Fibroblast of skin of left biceps (primary cell): ENCODE measurements at regions not wholly inside any gene's neighbourhood (a gene's known extent, or its start where the extent isn't known, plus 50 kb on each side); places are given as distances from the start of the nearest gene placed in this dataset.
A peak's percentile ranks its signal among the peaks of the same experiment; 100 is the strongest.
"Not testable (repeated sequence)": the region's sequence is repeated elsewhere in the genome, so short reads cannot be mapped to it uniquely, and the experiment has no call there.

ENCODE experiments used
- DNase-seq, 2 experiments: peaks; one replicate each; pipeline ENCODE4 v3.0.0-alpha.2; 2013; ENCODE audit warnings: low read depth in 2 of 2

DNA sequence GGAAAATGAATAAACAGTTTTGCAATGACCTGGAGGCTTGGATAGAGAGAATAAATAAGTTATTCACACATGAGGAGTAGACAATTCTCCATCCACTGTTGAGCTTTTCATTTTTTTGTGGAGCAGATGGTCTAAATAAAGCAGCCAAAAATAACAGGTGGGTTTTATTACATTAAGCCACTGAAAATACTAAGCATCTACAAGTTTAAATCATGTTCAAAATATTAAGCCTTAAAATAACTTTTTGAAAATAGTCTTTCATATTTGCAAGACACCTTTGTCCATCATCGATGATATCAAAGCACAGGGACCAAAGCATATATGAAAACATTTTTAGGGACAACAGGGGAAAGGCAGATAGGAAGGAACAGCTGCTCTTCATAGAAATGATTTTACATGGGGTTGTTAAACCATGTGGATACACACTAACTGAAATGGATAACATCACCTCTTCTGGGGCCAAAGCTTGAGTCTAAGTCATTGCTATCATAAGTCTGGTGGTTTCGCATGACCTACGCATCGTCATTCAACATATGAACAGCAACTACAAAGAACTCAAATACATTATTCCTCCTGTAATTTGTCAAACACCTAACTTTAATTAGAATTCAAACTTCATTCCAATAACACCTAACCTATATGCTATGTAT lies 197.6 kb upstream of the CHST9 start:
- DNase-seq, result no peak

- peak; percentile 28 to 33 for DNase-seq
Observed at GRCh38 chr18:27378431-27379095, 193.5 kb upstream of the CHST9 start.

DNA sequence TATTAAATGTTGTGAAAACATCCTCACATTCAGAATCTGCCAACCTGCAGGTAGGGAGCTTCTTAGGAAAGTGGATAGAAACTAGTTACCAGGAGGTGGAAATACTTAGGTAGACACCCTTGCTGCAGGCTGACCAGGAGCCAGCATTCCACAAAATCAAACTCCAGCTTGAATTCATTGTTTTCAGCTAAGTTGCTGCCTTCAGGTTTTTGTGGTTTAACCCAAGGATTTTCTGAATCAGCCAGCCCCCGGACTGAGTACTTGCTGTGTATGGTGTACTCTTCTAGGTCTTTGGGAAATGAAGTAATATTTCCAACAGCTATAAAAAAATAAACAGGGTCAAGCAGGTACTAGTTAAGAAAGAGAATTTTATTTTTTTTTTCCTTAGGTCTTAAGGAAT lies 192.1 kb upstream of the CHST9 start:
- DNase-seq, result peak; percentile 4 to 8

GRCh38 chr18:27372386-27372785 lies 187.3 kb upstream of the CHST9 start:
- no peak for DNase-seq

GRCh38 chr18:27366665-27367064 lies 181.6 kb upstream of the CHST9 start:
- no peak for DNase-seq

DNA sequence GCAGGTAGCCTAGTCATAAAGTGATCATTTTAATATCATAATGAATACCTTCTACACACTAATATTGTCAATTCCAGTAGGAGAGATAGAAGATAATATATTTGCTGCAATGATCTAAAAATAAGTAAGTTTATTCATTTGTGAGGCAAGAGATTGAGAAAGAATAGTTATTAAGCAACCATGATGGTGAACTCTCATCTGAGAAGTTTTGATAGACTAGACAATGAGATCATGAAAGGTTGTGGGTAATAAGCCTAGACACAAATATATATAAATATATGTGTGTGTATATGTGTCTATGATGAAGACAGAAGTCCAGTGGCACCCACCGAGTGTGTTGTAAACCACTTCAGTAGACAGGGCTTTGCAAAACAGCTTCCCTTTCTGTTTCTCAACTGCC lies 181.0 kb upstream of the CHST9 start:
- no peak for DNase-seq

- DNase-seq, result peak in 1 of 2 experiments; percentile 2
Observed at GRCh38 chr18:27363872-27364271, 178.8 kb upstream of the CHST9 start.

DNA sequence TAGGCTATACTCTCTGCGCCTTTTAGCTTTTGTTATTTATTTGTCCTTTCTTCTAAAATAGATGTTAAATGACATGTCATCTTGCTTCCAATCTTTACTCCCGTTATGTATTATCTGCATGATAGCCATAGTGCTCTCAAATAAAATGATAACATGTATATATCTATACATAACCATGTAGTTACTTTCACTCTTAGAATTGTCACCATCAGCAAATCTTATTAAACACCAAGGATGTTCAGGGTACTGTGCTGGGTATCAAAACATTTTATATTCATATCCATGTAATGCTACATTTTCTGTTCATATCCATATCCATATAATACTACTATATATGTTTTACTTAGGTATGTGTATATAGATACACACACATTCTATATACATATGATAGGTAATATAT lies 176.4 kb upstream of the CHST9 start:
- DNase-seq, result no peak

- DNase-seq, result no peak
Observed at GRCh38 chr18:27355308-27355707, 170.2 kb upstream of the CHST9 start.

DNA sequence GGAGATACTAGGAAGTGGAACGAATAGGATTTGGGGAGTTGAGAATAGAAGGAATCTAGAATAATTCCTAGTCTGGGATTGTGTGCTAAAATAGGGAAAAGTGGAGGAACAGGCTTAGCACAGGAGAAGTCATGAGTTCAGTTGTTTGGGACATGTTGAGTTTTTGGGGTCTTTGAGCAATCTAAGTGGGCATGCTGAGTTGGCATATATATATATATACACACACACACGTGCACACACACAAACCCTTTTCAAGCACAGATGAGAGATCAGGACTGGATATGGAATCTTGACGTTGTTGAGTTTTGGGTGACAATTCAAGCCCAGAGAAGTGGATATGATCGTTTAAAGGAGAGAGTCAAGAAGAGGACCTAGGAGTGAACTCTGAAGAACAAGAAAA lies 168.2 kb upstream of the CHST9 start:
- DNase-seq, result no peak

GRCh38 chr18:27349284-27349882 lies 164.3 kb upstream of the CHST9 start:
- no peak for DNase-seq

- DNase-seq, result no peak
Observed at GRCh38 chr18:27331606-27332005, 146.5 kb upstream of the CHST9 start.

- DNase-seq, result no peak
Observed at GRCh38 chr18:27314996-27315395, 129.9 kb upstream of the CHST9 start.

- DNase-seq, result no peak
Observed at GRCh38 chr18:27313678-27314077, 128.6 kb upstream of the CHST9 start.

DNA sequence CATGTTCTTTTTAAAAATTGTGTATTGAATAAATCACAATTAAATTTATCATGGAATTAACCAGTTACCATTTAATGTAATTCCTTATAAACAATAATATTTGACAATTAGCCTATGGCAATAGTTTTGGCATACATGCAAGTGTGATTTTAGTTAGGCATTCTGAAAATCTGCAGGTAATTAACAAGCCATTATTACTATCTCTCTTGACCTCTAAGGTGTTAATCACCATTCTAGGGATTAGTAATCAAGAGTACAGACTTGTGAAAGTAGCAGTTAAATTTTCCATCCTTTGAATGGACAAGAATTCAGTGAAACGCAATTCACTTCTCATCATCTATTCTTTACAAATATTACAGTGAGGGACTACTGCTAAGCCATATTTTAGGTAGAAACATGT lies 127.7 kb upstream of the CHST9 start:
- DNase-seq, result no peak

DNA sequence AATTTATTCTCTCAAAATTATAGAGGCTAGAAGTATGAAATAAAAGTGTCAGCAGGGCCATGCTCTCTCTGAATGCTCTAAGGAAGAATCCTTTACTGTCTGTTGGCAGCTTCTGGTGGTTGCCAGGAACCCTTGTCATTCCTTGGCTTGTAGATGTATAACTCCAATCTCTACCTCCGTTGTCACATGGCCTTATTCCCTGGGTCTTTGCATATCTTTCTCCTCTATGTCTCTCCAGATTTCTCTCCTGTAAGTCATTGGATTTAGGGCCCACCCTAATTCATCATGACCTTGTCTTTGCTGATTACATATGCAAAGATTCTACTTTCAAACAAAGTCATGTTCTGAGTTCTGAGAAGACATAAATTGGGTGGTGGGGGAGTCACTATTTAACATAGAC lies 127.0 kb upstream of the CHST9 start:
- no peak for DNase-seq

DNA sequence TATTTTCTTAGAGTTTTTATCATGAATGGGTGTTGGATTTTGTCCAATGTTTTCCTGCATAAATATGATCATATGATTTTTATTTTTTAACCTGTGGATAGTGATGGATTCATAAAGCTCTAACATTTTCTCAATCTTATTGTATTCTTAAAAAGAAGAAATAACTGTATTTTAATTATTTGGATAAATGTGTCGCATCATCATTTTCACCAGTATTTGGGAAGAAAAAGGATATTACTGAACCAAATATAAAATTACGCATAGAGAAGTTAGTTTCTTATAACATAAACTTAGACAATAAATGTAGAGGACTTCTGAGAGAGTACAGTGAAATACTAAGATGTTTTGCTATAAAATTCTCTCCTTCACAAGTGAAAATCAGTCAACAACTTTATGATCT lies 126.0 kb upstream of the CHST9 start:
- no peak for DNase-seq

GRCh38 chr18:27301615-27302378 lies 116.7 kb upstream of the CHST9 start:
- DNase-seq, result no peak

DNA sequence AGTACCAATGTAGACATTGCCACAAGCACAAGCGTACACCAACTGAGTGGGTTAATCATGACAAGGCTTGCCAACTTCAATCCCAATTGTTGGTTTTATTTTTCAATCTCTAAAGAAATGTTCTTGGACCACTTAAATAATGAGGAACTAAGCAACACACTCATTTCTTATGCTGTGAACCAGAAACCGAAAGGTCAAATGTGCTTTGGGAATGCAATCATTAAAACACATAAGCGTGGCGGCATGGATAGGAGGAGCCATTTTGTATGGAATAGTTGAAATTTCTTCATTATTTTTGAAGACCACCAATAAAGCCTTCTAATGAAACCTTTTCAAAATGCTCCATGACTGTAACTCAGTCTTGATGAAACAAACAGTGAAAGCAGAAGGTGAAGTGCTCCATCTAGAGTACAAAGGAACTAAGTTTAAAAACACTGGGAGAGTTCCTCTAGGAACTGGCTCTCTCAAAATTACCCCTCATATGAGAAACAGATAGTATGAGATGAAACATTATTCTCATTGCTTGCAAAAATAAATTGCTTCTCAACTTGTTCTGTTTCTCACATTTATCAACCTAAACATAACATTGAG lies 113.2 kb upstream of the CHST9 start:
- no peak for DNase-seq

DNA sequence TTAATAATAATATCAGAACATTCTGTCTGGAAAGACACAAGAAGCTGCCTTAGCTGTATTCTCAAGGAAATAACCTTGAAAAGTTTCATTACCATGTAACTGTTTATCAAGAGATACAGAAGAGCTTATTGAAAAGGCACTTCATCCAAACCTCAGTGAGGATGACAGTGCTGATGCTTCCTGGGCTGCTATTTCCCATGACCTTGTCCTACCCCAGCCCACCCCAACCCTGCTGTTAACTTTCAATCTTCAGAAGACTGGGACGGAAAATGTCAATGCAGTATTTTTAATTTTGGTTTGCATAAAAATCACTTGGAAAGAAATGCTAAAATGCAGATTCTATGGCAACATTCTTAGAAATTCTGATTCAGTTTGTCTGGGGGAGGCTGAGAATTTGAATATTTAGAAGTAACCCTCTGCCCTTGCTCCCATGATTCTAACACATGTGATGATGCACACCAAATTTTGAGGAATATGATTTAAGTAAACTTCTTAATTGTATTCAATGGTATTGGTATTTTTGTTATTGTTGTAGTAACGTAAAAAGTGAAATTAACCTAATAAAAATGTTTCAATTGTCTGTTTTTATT lies 101.0 kb upstream of the CHST9 start:
- DNase-seq, result not testable (repeated sequence)

- no peak for DNase-seq
Observed at GRCh38 chr18:27278131-27278530, 93.0 kb upstream of the CHST9 start.

- DNase-seq, result no peak
Observed at GRCh38 chr18:27277554-27277953, 92.4 kb upstream of the CHST9 start.
